HG03045 (cell line): ENCODE measurements at regions not wholly inside any gene's neighbourhood (a gene's known extent, or its start where the extent isn't known, plus 50 kb on each side); places are given as distances from the start of the nearest gene placed in this dataset.
"Not testable (repeated sequence)": the region's sequence is repeated elsewhere in the genome, so short reads cannot be mapped to it uniquely, and the experiment has no call there.

Experiments used
- ATAC-seq: cut with Tn5 transposase; IDR thresholded peaks from one replicate; pipeline ENCODE4 v1.9.1; 2021; ENCODE audit warnings: mild to moderate bottlenecking, moderate library complexity; ENCODE audit not compliant: unreplicated experiment

DNA sequence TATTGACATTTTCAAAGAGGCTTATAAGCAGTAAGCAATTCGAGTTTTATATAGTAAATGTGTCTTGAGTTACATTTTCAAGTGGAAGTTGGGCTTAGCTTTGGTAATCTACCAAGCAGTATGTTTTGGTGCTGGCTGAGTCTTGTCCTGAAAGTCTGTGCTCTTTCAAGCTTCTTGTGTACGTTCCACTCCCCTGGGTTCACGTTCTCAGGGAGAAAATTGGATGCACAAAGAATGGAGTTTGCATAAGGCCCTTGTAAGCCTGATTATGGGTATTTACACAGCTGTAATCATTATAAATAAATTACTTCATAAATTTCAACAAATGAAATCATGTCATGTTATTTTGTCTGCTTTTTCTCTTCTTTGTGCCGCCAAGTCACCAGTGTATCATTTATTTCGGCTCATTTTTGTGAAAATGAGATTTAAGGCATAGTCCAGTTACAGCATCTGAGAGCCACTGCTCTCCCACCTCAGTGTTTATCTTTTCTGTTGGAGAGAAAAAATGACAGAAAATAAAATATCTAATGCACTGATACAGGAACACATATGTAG, 262.5 kb downstream of the BTBD3 start:
- ATAC-seq: no peak

DNA sequence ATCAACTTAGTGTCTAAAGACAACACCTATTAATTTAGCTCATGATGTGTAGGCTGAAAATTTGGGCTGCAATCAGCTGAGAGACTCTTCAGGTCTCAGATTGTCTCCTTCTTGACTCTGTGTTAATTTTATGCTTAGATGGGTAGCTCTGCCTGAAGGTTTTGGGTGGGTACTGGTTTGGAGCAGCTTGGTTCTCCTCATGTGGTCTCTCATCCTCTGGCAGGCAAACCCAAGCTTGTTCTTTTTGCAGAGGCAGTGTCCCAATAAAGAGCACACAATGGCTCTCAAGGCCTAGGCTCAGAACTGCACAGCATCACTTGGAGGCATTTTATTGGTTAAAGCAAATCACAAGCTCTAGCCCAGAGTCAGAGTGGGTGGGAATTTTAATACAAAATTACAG, 280.6 kb downstream of the BTBD3 start:
- no peak for ATAC-seq

DNA sequence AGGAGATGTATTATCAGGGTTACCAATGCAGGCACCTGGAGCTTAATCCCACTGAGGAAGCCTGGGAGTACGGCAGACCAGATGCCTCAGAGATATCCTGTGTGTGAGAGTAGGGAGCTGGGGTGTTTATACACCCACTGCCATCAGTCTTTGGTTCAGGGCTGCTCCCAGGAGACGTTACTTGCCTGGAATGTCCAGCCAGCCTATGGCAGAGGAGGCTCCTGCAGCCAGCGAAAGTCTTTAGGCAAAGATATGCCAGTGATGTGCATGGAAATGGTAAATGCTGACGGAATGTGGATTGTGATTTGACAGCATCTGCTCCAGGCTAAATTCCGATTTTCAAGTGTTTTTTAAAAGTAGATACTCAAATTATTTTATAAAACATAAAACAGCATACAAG, 282.0 kb downstream of the BTBD3 start:
- no peak for ATAC-seq

DNA sequence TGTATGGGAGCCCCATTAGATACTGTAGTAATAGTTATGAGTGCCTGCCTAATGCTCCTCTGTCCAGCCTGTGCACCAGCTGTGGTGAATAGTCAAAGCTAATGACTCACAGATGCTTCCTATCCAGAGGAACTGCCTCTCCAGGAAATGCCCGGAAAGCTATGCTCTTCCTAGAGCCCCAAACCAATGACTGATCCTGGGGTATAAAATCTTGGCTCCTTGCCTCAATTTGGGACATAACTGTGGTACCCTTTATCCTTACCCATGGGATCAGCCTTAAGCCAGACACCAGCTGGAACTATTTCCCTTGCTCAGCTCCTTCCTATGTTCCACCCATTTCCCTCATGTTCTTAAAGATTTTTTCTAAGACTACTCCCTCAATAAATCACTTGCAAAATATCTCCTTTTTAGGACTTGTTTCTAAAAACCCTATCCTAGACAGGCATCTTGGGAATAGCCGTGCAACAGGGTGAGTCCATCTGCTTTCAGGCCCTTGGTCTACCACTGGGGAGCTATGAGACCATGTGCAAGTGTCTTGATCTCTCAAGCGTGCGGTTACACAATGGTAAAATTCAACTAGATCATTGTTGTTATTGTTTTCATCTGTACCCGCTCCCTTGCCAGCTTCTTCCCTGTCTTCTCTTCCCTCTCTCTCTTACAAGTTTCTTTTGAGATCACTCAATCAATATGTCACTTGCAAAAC, 283.7 kb downstream of the BTBD3 start:
- ATAC-seq: no peak

DNA sequence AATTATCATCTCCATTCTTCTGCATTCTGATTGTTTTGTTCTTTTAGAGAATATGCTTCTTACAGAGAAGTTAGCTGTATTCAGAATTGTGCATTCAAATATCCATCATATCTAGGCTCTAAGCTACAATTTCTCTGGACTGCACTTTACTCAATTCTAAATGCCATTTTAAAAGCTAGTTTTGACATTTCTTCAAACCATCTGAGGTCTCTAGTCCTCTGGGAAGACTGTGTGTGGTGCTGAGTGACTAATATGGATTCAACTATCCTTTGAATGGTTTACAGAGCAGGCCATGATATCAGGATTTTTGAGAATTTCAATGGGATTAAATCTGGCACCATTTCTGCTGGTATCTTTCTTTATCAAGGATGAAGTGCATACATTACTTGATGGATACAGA, 285.7 kb downstream of the BTBD3 start:
- ATAC-seq: no peak

DNA sequence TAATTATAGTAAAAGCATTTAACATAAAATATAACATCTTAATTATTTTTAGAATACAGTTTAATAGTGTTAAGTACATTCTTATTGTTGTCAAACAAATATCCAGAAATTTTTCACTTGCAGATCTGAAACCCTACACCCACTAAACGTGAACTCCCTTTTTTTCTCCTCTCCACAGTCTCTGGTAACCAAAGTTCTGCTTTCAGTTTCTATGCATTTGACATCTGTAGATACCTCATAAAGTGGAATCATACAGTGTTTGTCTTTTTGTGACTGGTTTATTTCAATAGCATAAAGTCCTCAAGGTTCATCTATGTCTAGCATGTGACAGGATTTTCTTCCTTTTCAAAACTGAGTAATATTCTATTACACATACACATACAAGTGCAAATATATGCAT, 286.3 kb downstream of the BTBD3 start:
- no peak for ATAC-seq

DNA sequence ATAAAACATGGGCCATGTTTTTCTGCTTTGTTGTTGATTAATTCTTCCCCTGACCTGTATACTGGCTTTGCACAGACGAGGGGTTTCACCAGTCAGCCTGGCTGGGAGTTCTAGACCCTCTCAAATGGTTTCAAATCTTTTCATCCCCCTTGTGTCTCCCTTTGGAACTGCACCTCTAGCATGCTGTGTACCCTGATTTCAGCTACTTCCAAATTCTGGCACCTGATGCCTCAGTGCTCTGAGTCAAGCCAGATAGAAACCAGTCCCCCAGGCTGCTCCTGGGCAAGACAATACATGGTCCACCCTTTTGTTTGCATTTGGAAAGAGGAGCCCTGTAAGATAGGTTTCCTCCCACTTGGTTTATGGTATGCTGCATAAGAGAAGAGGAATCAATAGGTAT, 290.2 kb downstream of the BTBD3 start:
- ATAC-seq: no peak

DNA sequence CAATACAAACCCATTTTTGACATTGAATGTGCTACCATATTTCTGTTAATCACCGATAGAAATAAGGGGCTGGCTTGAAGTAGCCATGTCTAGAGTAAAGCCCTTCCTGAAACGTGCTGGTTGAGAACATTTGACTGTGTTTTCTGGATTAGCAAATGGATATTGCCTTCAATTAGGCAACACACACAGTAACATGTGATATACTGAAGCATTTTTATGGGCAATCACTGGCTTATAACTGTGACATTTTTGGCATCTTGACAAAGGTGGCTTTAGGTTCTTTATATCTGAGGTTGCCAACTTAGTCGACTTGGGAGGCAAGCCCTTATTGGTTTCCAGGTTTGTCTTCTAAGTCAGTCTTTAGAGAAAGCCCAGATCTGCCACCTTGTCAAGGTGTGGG, 292.9 kb downstream of the BTBD3 start:
- ATAC-seq: no peak

DNA sequence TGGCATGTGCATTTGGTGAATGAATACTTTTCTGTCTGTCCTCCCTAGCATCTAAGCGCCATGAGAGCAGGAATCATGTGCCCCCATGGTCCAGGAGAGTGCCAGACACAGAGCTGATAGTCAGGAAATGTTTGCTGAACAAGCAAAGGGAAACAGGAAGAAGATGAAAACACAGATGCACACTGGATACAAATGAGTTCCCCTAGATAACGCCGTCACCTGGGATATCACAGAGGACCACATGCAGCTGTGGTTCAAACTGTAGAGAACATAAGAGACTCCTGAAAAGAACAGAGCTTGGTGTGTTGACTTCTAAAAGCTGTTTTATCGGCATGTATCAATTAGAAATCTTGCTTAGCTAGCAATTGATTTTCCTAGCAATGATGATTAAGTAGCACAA, 293.7 kb downstream of the BTBD3 start:
- ATAC-seq: no peak

DNA sequence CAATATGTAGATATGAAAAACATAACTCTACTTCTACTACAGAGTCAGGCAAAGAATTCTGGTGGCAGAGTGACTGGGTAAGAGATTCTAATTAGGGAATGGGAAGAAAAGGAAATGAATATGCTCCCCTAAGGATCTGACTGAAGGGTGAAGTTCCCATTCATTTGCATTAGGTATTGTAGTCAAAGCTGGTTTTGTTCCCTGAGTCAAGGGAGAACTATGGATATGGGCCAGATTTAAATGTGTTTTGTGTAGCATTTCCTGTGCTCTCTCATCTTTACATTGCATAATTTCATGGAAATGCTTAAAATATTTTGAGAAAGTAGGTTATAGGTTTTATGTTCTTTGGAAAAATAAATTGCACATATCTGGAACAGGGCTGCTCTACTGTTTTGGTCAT, 299.7 kb downstream of the BTBD3 start:
- ATAC-seq: no peak

DNA sequence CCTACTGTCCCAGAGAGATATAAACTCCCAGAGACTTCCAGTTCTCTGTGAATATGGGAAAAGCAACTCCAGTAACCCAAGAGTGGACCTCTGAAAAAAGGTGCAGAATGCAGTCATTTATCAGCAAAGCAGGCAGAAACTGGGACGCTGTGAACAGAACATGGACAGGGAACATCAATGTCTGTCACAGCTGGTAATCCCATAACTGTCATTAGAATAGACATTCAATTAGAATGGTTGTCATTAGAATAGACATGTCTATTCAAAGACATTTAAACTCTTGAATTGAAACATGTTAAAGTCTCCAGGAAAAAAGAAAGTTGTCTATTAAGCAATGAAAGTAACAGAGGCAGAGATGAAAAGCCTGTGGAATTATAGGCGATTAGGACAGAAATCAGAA, 302.1 kb downstream of the BTBD3 start:
- no peak for ATAC-seq

DNA sequence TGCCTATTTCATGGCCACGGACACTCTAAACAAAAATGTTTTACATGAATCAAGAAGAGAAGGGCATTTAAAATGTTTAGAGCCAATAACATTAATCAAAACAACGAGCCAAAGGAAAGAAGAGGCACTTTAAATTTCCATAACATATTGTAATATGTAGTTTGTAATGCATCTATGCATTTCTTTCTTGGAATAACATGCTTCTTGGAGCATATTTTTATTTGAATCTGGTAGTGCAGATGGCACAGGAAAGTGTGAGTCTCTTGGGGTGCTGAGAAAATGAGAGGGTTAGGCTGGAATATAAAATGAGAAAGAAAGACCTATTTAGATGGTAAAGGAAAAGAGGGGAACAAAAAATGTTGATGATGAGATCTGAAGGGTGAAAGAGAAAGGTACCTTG, 305.4 kb downstream of the BTBD3 start:
- no peak for ATAC-seq

DNA sequence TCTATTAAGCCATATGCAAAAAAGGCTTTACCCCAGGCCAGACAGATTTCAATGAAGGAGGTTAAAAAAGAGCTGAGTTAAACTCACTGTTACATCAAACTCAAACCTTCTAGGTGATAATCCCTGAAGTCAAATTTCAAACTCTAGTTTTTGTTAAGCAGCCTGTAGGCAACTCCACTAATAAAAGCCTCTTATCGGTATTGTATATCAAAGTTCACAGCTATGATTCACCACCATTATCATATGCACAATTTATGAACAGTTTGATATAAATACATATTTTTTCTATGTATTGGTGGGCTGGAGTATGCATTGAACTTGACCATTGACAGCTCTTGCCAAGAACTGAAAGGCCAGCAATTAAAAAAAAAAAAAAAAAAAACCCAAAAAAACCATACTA, 308.2 kb downstream of the BTBD3 start:
- ATAC-seq: no peak

DNA sequence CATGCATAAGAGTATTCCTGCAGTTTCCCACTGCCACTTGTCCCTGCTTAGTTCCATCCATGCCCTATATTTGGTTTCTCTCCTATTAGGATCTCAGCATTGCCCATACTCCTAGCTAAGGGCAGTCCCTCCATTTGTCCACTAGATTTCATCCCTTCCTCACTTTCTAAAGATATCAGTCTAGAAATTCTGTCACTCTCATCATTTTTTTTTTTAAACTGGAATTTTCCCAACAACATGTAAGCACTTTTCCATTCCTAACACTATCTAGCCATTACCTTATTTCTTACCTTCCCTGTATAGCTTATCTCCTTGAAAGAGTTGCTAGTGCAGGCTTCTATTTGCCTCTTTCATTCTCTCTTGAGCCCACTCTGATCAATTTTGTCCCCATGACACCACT, 312.2 kb downstream of the BTBD3 start:
- ATAC-seq: no peak

DNA sequence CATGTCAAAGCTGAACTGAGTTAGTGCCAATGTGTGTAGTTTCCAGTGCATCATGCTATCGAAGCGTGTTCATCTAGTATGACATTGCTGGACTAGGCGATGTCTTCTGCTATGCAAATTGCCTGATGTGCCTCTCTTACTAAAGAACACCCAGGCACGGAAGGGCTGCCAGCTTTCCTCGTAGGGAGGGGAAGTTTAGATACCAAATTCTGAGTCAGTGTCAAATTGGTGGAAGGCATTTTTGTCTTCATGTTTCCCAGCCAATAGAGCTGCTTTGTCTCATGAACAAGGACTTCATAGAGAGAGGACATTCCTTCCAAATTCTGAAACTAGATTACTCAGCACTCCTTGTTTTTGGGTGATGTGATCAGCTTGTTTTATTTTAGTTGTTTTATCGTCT, 320.1 kb downstream of the BTBD3 start:
- no peak for ATAC-seq

DNA sequence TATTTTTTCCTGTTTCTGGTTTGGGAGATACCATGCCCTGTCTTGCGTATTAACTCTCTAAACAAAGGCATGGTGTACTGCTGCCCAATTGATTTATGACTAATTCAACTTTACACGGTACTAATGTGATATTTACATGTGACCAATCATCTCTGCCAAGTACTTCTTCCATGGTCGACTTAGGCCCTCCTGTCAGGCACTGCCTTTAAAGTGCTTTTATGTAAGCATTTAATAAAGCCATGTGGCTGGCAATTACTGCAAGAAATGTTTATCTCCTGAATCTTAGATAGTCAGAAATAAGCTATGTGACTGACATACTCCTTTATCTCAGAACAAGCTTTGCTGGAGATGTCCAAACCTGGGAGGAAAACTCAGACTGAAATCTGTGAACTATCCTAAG, 323.4 kb downstream of the BTBD3 start:
- no peak for ATAC-seq

DNA sequence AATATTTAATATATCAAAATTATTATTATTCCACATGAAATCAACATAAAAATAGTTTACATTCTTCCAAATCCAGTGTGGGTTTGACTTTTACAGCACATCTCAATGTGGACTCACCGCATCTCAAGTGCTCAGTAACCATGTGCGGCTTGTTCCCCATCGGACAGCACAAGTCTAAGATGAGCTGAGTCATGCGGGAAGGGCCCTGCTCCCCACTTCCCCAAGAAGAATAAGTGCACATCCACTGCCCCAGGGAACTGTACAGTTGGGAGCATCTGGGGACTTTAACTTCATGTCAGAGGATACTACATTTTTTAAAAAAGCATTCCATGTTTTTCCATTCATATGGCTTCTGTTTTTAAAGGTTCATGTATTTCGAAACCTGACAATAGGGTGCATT, 325.6 kb downstream of the BTBD3 start:
- no peak for ATAC-seq

DNA sequence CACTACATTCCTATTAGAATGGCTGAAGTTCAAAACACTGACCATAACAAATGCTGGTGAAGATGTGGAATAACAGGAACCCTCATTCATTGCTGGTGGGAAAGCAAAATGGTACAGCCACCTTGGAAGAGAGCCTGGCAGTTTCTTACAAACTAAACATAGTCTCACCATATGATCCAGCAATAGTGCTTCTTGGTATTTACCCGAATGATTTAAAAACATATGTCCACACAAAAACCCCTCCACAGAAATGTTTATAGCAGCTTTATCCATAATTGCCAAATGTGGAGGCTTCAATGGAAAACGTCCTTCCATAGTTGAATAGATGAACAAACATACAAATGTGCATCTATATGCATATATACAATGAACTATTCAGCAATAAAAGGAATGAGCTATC, 330.8 kb downstream of the BTBD3 start:
- ATAC-seq: no peak

DNA sequence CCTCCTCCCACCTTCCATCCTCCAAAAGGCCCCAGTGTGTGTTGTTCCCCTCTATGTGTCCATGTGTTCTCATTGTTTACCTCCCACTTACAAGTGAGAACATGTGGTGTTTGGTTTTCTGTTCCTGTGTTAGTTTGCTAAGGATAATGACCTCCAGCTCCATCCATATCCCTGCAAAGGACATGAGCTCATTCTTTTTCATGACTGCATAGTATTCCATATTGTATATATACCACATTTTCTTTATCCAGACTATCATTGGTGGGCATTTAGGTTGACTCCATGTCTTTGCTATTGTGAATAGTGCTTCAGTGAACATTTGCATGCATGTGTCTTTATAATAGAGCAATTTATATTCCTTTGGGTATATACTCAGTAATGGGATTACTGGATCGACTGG, 333.0 kb downstream of the BTBD3 start:
- not testable (repeated sequence) for ATAC-seq

DNA sequence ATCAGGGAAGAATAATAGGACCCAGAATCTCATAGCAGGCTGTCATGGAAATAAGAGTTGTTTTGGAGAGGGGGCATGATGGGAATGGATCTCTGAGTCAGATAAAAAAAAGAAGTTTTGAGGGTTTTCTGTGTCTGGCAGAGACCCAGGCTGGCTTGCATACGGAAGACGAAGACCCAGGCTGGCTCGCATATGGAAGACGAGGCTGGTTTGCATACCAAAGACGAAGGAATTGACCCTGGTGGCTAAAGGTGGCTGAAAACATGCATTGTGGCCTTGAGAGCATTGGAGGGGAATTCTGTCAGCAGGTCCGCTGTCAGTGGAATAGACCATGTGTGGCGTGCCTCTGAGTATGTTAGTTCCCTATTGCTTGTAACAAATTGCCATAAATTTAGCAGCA, 335.1 kb downstream of the BTBD3 start:
- ATAC-seq: no peak

DNA sequence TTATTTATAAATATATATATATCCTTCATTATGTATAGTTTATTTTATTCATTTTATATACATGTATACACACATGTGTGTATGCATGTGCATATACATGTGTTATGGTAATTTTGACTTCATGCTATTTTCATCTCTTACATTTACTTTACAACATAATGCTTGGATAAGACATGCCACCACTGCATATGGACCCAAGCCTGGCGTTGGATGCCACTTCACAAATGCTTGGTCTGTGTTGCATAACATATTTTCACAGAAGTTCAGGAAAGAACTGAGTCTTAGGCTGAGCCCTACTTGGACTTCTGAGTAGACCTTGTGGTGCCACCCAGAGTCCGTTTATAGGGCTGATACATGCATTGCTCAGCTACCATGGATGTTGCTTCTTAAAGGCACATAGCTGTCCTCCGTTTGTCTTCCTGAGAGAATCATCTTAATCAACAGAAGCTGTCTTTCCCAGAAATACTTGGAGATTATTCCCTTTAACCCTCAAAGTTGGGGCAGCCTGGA, 337.8 kb downstream of the BTBD3 start:
- no peak for ATAC-seq

DNA sequence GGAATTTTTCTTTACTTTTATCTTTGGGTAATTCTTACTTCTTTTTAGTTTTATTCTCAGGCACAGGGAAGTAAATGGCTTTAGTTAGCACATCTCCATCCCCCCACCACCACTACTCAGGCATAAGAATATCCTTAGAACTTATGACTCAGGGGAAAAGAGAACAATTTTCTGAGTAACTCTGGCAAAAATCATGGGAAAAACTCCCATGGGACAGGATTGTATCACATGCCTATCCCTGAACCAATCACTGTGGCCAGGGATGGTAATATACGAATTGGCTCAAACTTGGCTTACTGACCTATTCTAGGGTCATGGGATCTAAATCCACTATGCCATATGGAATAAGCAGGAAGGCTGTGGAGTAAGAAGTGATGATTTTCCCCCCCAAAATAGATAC, 339.1 kb downstream of the BTBD3 start:
- ATAC-seq: no peak

DNA sequence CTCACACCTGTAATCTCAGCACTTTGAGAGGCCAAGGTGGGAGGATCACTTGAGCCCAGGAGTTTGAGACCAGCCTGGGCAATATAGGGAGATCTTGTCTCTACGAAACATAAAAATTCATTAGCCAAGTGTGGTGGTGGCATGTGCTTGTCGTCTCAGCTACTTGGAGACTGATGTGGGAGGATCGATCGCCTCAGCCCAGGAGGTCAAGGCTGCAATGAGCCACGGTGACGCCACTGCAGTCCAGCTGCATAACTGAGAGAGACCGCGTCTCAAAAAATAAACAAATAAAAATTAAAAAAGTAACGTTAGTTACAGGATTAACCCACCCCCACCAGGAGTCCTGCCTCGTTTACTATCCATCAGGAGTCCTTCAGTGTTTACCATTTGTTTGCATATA, 345.1 kb downstream of the BTBD3 start:
- no peak for ATAC-seq
